Loucy (cell line): ENCODE measurements at regions not wholly inside any gene's neighbourhood (a gene's known extent, or its start where the extent isn't known, plus 50 kb on each side); places are given as distances from the start of the nearest gene placed in this dataset.

ENCODE experiments used
- H2AFZ ChIP-seq: fragments of 200-600 bp; sonication (generic); 2 replicates; pipeline ENCODE4 v1.6.0; 2016; ENCODE audit warnings: antibody characterized with exemption, mild to moderate bottlenecking, low read length, moderate library complexity
- H3F3A ChIP-seq: fragments of 200-600 bp; 2 replicates; pipeline ENCODE4 v1.6.0; 2016; ENCODE audit warnings: antibody characterized with exemption, low read depth, mild to moderate bottlenecking
- H3K27me3 ChIP-seq: fragments of 200-600 bp; sonication (generic); 2 replicates; pipeline ENCODE4 v1.6.1; 2014; ENCODE audit warnings: low read length, mild to moderate bottlenecking; ENCODE audit not compliant: insufficient read depth, poor library complexity, severe bottlenecking
- H3K36me3 ChIP-seq: fragments of 200-600 bp; sonication (generic); 2 replicates; pipeline ENCODE4 v1.6.1; 2016; ENCODE audit warnings: low read length; ENCODE audit not compliant: insufficient read depth
- H3K4me1 ChIP-seq: fragments of 200-600 bp; sonication (generic); 2 replicates; pipeline ENCODE4 v1.5.1; 2014; ENCODE audit warnings: low read length, mild to moderate bottlenecking; ENCODE audit not compliant: insufficient read depth, poor library complexity, severe bottlenecking
- H3K4me2 ChIP-seq: fragments of 200-600 bp; sonication (generic); 2 replicates; pipeline ENCODE4 v1.6.0; 2014; ENCODE audit warnings: antibody characterized with exemption, low read length, low read depth, mild to moderate bottlenecking; ENCODE audit not compliant: poor library complexity, severe bottlenecking
- H3K4me3 ChIP-seq: fragments of 200-600 bp; sonication (generic); 2 replicates; pipeline ENCODE4 v1.5.1; 2014; ENCODE audit warnings: low read length, mild to moderate bottlenecking, mixed read lengths; ENCODE audit not compliant: poor library complexity, severe bottlenecking
- H3K79me2 ChIP-seq: fragments of 200-600 bp; sonication (generic); 2 replicates; pipeline ENCODE4 v1.6.1; 2014; ENCODE audit warnings: low read length; ENCODE audit not compliant: insufficient read depth
- H3K9ac ChIP-seq: fragments of 200-600 bp; sonication (generic); 2 replicates; pipeline ENCODE4 v1.6.0; 2014; ENCODE audit warnings: mild to moderate bottlenecking, low read depth, low read length, moderate library complexity; ENCODE audit not compliant: poor library complexity, severe bottlenecking
- H3K9me2 ChIP-seq: fragments of 200-600 bp; sonication (generic); replicated peaks from 2 replicates; pipeline ENCODE4 v1.6.1; 2016; ENCODE audit warnings: low read depth, low read length, mixed read lengths
- H3K9me3 ChIP-seq: fragments of 200-600 bp; sonication (generic); 2 replicates; pipeline ENCODE4 v1.6.1; 2014; ENCODE audit warnings: mild to moderate bottlenecking, antibody characterized with exemption, low read length, low read depth; ENCODE audit not compliant: insufficient read depth
- H4K20me1 ChIP-seq: fragments of 200-600 bp; sonication (generic); 2 replicates; pipeline ENCODE4 v1.6.0; 2014; ENCODE audit warnings: antibody characterized with exemption, low read length, mild to moderate bottlenecking; ENCODE audit not compliant: insufficient read depth, poor library complexity, severe bottlenecking
- CTCF ChIP-seq: fragments of 200-600 bp; sonication (generic); conservative IDR thresholded peaks from 2 replicates; pipeline ENCODE4 v1.5.1; 2014; ENCODE audit warnings: mild to moderate bottlenecking, antibody characterized with exemption, low read length
- EZH2phosphoT487 ChIP-seq: fragments of 200-600 bp; IDR thresholded peaks from 2 replicates; pipeline ENCODE4 v1.6.1; 2018; ENCODE audit warnings: antibody characterized with exemption, mild to moderate bottlenecking, moderate library complexity, borderline replicate concordance

GRCh38 chr10:129179245-129179971, 287.6 kb upstream of the MGMT start:
- H3K27me3 ChIP-seq: no peaks in the 10 kb centered on the region
- H3K79me2 ChIP-seq: no peaks in the 10 kb centered on the region
- H3K4me3 ChIP-seq: no peak overlapping the region
- H3K9ac ChIP-seq: no peak overlapping the region
- no peaks in the 10 kb centered on the region for H3F3A ChIP-seq
- no peaks in the 10 kb centered on the region for H3K9me2 ChIP-seq
- H4K20me1 ChIP-seq: no peaks in the 10 kb centered on the region
- no peak overlapping the region for H2AFZ ChIP-seq
- no peak for TF ChIP-seq CTCF
- TF ChIP-seq EZH2phosphoT487: no peak
- H3K36me3 ChIP-seq: no peaks in the 10 kb centered on the region
- H3K4me2 ChIP-seq: no peak overlapping the region
- no peaks in the 10 kb centered on the region for H3K9me3 ChIP-seq
- no peaks in the 10 kb centered on the region for H3K4me1 ChIP-seq

GRCh38 chr10:129179972-129180678, 286.9 kb upstream of the MGMT start:
- no peak overlapping the region for H2AFZ ChIP-seq
- no peak overlapping the region for H3K4me2 ChIP-seq
- no peak for TF ChIP-seq EZH2phosphoT487
- TF ChIP-seq CTCF: no peak
- H3K36me3 ChIP-seq: no peaks in the 10 kb centered on the region
- no peak overlapping the region for H3K9ac ChIP-seq
- no peaks in the 10 kb centered on the region for H4K20me1 ChIP-seq
- H3K9me3 ChIP-seq: no peaks in the 10 kb centered on the region
- H3K79me2 ChIP-seq: no peaks in the 10 kb centered on the region
- H3F3A ChIP-seq: no peaks in the 10 kb centered on the region
- H3K4me3 ChIP-seq: no peak overlapping the region
- H3K4me1 ChIP-seq: no peaks in the 10 kb centered on the region
- H3K9me2 ChIP-seq: no peaks in the 10 kb centered on the region
- H3K27me3 ChIP-seq: no peaks in the 10 kb centered on the region

GRCh38 chr10:129184196-129184595, 282.8 kb upstream of the MGMT start:
- Histone ChIP-seq H3K4me2 (no peak overlapping the region), H3K27me3 (no peaks in the 10 kb centered on the region), H3K9me3 (peaks cover 8% of the 10 kb centered on the region; the same call in 1 of the 2 replicates), H3K36me3 (no peaks in the 10 kb centered on the region), H3K4me1 (no peaks in the 10 kb centered on the region), H3K9me2 (no peaks in the 10 kb centered on the region), H3K79me2 (no peaks in the 10 kb centered on the region), H3F3A (no peaks in the 10 kb centered on the region), H3K9ac (no peak overlapping the region), H3K4me3 (no peak overlapping the region), H4K20me1 (no peaks in the 10 kb centered on the region), H2AFZ (no peak overlapping the region)
- TF ChIP-seq CTCF (no peak), EZH2phosphoT487 (no peak)
